HEK293T (cell line): ENCODE measurements at regions not wholly inside any gene's neighbourhood (a gene's known extent, or its start where the extent isn't known, plus 50 kb on each side); places are given as distances from the start of the nearest gene placed in this dataset.

Experiments used
- ARNT ChIP-seq: fragments of 450-650 bp; IDR thresholded peaks from 2 replicates; pipeline ENCODE4 v1.6.1; 2017; ENCODE audit warnings: mild to moderate bottlenecking
- BHLHE40 ChIP-seq: fragments of 450-650 bp; IDR thresholded peaks from 2 replicates; pipeline ENCODE4 v1.6.1; 2016; ENCODE audit warnings: mild to moderate bottlenecking, moderate library complexity, borderline replicate concordance
- ELF4 ChIP-seq: fragments of 450-650 bp; IDR thresholded peaks from 2 replicates; pipeline ENCODE4 v1.6.1; 2017; ENCODE audit warnings: antibody characterized with exemption
- FOXA1 ChIP-seq: fragments of 450-650 bp; IDR thresholded peaks from 2 replicates; pipeline ENCODE4 v1.6.1; 2016; ENCODE audit warnings: mild to moderate bottlenecking
- FOXK2 ChIP-seq: fragments of 450-650 bp; IDR thresholded peaks from 2 replicates; pipeline ENCODE4 v1.6.1; 2016; ENCODE audit warnings: mild to moderate bottlenecking
- FOXM1 ChIP-seq: fragments of 450-650 bp; IDR thresholded peaks from 2 replicates; pipeline ENCODE4 v1.6.1; 2017; ENCODE audit warnings: mild to moderate bottlenecking, borderline replicate concordance
- HDGF ChIP-seq: fragments of 450-650 bp; IDR thresholded peaks from 2 replicates; pipeline ENCODE4 v1.6.1; 2017; ENCODE audit warnings: antibody characterized with exemption, borderline replicate concordance
- LEF1 ChIP-seq: fragments of 450-650 bp; IDR thresholded peaks from 2 replicates; pipeline ENCODE4 v1.6.1; 2017; ENCODE audit warnings: mild to moderate bottlenecking, borderline replicate concordance
- PKNOX1 ChIP-seq: fragments of 450-650 bp; IDR thresholded peaks from 2 replicates; pipeline ENCODE4 v1.6.1; 2016
- SP1 ChIP-seq: fragments of 450-650 bp; IDR thresholded peaks from 2 replicates; pipeline ENCODE4 v1.6.1; 2017
- SUZ12 ChIP-seq: fragments of 450-650 bp; IDR thresholded peaks from 2 replicates; pipeline ENCODE4 v1.6.1; 2016; ENCODE audit warnings: mild to moderate bottlenecking
- TARDBP ChIP-seq: fragments of 450-650 bp; IDR thresholded peaks from 2 replicates; pipeline ENCODE4 v1.6.1; 2016

- TF ChIP-seq ELF4 (no peak), SP1 (no peak), ARNT (no peak), TARDBP (no peak), SUZ12 (no peak), BHLHE40 (no peak), FOXM1 (no peak), FOXK2 (no peak), HDGF (no peak), PKNOX1 (no peak), FOXA1 (no peak), LEF1 (no peak)
These were observed 226.1 kb upstream of the FAT3 start for GRCh38 chr11:91998481-91998880.
